NCI-H2171 treated with DMSO at 0.1 percent for 48 hours (cell line): ENCODE measurements at regions not wholly inside any gene's neighbourhood (a gene's known extent, or its start where the extent isn't known, plus 50 kb on each side); places are given as distances from the start of the nearest gene placed in this dataset.
A peak's percentile ranks its signal among the peaks of the same experiment; 100 is the strongest.
"Not testable (repeated sequence)": the region's sequence is repeated elsewhere in the genome, so short reads cannot be mapped to it uniquely, and the experiment has no call there.

Experiments used
- DNase-seq: peaks from one replicate; lab custom pipeline; 2025; lab: John Stamatoyannopoulos, UW

DNA sequence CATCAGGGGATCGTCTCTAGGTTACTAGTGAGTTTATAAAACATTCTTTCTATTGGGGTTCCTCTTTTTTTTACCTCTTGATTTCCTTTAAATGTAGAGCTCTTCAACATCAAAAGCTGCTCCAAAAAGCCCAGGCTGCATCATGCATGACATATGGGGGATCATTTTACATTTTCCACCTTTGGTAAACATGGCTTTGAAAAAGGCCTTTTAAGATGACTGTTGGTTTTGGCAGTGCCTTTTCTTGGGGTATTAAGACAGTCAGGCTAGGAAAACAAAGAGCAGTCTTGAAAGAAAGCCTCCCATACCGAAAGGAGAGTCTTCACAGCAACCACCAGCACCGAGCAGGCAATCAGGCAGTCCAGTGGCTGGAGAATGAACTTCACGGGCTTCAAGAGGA, 73.2 kb downstream of the NPEPL1 start:
- peak; percentile 30 for DNase-seq

DNA sequence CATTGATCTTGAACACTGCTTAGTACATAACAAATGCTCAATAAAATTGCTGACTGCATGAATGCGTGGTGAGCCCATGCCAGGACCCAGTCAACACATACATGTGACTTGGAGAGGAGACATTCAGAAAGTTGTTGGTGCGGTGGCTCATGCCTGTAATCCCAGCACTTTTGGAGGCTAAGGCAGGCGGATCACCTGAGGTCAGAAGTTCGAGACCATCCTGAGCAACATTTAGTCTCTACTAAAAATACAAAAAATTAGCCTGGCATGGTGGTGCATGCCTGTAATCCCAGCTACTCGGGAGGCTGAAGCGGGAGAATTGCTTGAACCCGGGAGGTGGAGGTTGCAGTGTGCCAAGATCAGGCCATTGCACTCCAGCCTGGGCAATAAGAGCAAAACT, 75.2 kb downstream of the NPEPL1 start:
- not testable (repeated sequence) for DNase-seq
